HG03097 (cell line): ENCODE measurements at regions not wholly inside any gene's neighbourhood (a gene's known extent, or its start where the extent isn't known, plus 50 kb on each side); places are given as distances from the start of the nearest gene placed in this dataset.
A peak's percentile ranks its signal among the peaks of the same experiment; 100 is the strongest.

Experiments
- ATAC-seq: cut with Tn5 transposase; IDR thresholded peaks from one replicate; pipeline ENCODE4 v1.9.1; 2021; ENCODE audit not compliant: unreplicated experiment, low FRiP score

GRCh38 chr12:43057566-43057965 is 468.0 kb upstream of the PRICKLE1 start:
- no peak for ATAC-seq

GRCh38 chr12:43054085-43054484 is 464.5 kb upstream of the PRICKLE1 start:
- no peak for ATAC-seq

DNA sequence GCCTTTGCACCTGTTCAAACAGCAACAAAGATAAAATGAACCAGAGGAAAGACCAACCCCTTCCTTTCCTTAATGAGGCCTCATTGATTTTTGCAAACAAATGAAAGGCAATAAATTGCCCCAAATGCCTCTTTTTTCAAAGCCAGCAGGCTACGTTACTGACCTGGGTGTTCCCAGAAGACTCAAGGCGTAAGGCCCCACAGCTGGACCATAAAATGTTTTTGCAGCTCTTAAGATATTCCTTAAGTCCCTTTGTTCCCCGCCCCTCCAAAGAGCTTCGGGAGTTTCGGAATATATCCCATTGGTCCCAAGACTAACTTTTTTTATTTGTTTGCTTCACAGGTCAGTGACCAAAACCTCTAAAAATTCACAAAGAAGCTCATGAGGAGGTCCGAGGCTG is 462.9 kb upstream of the PRICKLE1 start:
- no peak for ATAC-seq

DNA sequence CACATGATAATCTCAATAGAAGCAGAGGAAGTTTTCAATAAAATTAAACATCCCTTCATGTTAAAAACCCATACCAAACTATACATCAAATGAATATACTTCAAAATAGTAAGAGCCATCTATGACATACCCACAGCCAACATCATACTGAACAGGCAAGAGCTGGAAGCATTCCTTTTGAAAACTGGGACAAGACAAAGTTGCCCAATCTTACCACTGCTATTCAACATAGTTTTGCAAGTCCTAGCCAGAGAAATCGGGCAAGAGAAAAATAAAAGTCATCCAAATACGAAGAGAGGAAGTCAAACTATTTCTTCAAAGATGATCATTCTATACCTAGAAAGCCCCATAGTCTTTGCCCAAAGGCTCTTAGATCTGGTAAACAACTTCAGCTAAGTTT is 454.7 kb upstream of the PRICKLE1 start:
- no peak for ATAC-seq

DNA sequence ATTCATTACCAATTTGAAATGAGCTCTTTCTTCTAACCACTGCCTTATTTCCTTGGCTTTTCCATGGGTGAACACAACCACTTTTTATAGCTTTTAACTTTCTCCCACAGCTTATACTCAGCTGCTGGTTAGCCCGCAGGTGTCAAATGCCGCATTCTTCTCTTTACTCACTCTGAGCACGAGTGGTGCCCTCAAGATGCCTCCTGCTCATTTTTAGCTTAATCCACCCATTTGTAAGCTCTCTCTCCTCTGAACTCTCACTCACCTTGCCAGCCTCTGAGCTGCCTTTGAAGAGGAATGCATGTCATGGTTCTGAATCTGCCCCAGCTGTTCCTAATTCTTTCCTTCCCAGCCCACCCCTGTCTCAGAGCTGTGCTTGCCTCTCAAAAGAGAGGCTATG is 449.4 kb upstream of the PRICKLE1 start:
- ATAC-seq = no peak

DNA sequence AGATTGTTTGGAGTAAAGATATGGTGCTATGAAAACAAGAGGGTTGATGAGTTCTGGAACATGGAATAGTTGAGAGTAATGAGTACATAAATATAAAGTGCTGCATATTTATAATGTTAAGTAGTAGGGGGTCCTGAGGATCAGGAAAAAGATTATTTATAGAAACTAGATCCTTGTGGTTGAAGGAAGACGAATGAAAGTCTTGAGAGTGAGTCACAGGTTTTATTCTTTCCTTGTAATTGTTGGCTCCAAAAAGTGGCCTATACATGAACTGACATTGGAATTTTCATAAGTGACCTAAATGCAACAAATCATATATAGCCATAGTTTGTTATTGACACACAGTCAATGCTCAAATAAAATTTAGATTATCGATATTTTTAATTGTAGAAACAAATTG is 440.4 kb upstream of the PRICKLE1 start:
- no peak for ATAC-seq

- no peak for ATAC-seq
These were observed 439.3 kb upstream of the PRICKLE1 start for GRCh38 chr12:43028826-43029225.

DNA sequence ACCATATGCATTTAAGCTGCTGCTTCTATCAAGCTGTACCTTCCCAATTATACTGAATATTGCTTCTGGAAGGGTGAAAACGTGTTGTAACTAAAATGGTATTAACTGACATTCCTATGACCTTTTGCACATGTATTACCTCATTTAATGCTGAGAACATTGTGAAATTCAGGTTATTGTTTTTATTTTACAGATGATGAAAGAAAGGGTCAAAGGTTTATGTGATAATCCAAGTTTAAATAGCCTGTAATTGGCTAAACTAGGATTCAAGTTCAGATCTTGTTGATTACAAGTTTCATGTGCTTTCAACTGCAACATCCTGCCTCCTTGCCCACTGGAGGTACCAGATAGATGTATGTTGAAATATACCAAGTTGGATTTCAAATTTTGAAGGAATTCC is 433.3 kb upstream of the PRICKLE1 start:
- ATAC-seq = no peak

- no peak for ATAC-seq
These were observed 425.7 kb upstream of the PRICKLE1 start for GRCh38 chr12:43015090-43015737.

GRCh38 chr12:43011383-43011926 is 421.9 kb upstream of the PRICKLE1 start:
- ATAC-seq = peak; percentile 91

- no peak for ATAC-seq
These were observed 420.3 kb upstream of the PRICKLE1 start for GRCh38 chr12:43009846-43010240.

DNA sequence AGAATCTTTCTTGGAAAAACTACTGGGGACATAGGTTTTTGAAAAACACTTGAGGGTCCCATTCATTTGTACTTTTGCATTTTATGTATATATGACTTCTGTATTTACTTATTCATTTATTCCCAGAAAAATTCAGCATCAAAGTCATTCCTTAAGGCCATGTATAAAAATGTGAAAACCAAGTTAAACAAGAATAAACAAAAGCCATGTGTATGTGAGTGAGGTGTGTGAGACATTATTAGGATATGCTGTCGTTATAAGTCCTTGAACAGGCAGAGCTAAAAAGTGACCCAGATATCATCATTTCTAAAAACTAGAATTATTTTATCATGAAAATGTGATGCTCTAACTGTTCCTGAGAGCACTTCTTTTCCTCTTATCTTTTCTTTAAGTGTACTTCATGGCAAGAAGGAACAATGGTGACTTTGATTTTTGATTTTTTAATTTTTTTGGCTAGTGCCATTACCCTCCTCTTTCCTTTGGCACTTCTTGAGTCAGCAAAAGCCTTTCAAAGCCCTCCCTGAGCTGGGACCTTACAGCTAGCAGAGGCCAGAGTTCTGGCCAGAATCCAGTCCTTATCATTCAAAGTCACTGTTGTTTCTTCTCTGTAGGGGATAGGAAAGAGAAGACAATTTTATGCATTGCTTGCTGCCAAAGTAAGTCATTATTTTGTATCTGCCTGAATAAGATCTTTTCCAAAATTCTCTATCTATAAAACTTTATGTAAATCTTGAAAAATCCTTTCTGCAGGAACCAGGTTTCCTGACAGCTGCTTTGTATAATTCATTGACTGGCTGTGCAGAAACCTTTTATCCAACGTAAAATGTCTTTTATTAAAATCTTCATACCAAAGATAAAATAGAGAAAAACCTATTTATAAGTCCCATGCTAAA is 419.7 kb upstream of the PRICKLE1 start:
- no peak for ATAC-seq

DNA sequence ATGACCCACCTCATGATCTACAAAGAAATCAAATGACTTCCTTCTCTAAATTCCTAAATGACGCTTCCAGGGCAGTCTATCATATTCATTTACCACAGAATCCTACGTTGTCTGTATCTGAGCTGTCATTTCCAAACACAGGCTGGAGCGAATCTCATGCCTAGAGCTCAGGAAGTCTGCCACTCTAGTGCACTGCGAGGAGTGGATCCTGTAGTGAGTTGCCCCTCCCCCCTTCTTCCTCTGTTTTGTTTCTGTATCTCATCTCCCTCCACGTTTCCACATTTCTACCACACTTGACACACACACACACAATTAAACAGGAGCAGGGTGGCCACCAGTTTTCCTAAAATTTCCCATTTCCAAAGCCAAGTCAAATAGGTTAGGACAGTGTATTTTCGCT is 415.4 kb upstream of the PRICKLE1 start:
- no peak for ATAC-seq

DNA sequence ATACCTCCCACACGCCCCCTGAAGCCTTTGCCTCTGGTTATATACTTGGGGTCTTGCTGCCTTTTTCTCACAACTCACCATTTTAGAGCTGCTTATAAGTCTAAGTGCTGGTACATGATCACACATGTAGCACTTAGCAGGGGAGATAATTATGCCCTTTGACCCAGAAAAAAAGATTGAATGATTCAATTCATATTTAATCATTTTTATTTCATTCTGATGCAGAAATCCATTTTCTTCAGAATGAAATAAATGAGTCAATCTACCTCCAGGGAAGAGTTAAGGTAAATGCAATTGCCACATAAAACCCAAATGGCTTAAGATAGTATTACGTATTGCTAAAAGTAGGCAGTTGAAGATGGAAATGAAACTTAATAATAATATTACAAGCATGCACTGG is 414.6 kb upstream of the PRICKLE1 start:
- ATAC-seq = no peak

DNA sequence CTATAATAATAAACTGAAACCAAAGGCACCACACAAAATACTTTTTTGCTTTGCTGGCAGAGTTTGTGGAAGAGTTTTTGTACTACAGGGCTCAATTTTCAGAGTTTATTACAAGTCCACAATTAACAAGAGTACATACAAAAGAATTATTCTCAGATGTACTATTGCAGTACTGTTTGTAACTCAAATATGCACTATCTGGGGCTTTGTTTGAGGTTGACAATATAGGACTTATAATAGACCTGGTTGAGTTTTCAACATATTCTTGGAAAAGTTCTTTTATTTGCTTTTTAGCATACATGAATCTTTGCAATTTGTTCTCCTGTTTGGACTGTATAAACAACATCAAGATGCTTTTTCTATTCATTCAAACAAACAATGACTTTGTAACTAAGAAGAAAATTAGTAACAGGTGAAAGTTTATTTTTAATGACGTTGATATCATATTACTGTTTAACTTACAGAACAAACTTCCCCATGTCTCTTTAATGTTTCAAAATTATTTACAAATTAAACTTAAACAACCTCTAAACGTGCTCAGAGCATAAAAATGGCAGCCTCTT is 407.4 kb upstream of the PRICKLE1 start:
- ATAC-seq = no peak

DNA sequence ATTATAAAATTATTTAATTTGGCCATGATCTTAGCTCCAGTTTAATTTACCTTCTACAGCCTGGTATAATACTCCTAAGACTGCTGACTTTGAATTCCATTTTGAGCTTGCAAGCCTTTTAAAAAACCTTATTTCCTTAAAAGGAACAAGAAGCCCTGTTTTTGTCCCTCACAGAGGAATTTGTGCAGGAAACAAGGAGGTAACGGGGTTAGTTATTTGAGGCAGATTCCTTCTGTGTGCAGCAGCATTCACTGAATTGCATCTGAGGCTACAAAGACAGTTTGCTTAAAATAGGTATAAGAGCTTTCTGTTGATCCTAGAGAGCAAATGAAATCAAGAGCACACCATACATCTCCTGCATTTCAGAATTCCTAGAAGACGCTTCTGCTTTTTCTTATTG is 403.3 kb upstream of the PRICKLE1 start:
- ATAC-seq = no peak

GRCh38 chr12:42990387-42990786 is 400.8 kb upstream of the PRICKLE1 start:
- ATAC-seq = no peak

- ATAC-seq = no peak
These were observed 397.7 kb upstream of the PRICKLE1 start for GRCh38 chr12:42987216-42987650.

DNA sequence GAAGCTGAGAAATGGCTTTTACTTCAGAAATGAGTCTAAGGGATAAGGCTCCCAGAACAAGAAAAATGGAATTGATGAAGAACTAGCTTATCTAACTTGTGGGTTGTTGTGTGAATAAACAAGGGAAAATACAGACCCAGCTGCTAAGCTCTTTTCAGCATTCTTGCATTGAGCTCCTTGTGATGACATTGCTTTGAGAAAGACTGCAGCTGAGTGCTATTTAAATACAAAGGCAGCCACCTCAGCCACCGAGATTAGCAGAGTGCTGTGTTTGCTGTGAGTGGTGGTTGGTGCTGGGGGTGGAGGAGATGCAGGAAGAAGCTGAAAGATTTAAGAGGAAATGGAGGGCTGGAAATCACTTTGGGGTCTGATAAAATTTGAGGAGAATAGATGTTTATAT is 396.0 kb upstream of the PRICKLE1 start:
- no peak for ATAC-seq

- no peak for ATAC-seq
These were observed 393.3 kb upstream of the PRICKLE1 start for GRCh38 chr12:42982828-42983227.

DNA sequence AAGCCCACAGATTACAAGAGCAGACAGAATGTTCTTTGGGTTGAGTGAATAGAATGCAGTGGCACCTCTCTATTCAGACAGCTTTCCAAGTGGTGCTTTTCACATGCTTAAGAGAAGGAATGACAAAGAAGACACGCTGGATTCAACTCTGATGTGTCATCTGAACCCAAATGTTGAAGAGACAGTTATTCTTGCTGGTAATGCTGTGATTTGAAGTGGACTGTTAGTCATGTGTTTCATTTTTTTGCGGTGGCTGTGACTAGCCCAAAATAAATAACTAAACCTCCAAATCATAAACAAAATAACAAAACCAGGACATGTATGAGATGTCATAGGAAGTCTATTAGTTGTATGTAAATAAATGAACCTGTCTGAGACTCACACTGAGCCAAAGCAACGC is 391.8 kb upstream of the PRICKLE1 start:
- ATAC-seq = no peak
